Body of pancreas (tissue), 4 donors: ENCODE measurements at regions not wholly inside any gene's neighbourhood (a gene's known extent, or its start where the extent isn't known, plus 50 kb on each side); places are given as distances from the start of the nearest gene placed in this dataset.

Experiments used
- ATAC-seq: fragments of 150-250 bp; one replicate; pipeline ENCODE4 v1.9.1; 2016
- DNase-seq, 4 donors: peaks; one replicate each; pipeline ENCODE4 v3.0.0-alpha.2; 2019
- H3K27ac ChIP-seq, 4 donors: fragments of 200-600 bp; sonication (generic); 1 replicate in 3 of 4; 2 replicates in 1 of 4; pipeline versions ENCODE4 v1.5.1 to v1.6.1; 2016 to 2019; ENCODE audit warnings: mild to moderate bottlenecking in 1 of 4, mixed read lengths in 1 of 4, moderate library complexity in 1 of 4
- H3K27me3 ChIP-seq, 2 donors: fragments of 200-600 bp; sonication (generic); one replicate each; pipeline ENCODE4 v1.6.0; 2016; ENCODE audit warnings: mild to moderate bottlenecking in 1 of 2
- H3K36me3 ChIP-seq, 2 donors: fragments of 200-600 bp; sonication (generic); replicated peaks in 1 of 2; 2 replicates each; pipeline ENCODE4 v1.5.1; 2016; ENCODE audit warnings: low read depth in 2 of 2; ENCODE audit not compliant: insufficient read depth in 1 of 2
- H3K4me1 ChIP-seq: fragments of 200-600 bp; sonication (generic); one replicate; pipeline ENCODE4 v1.6.0; 2016
- H3K4me3 ChIP-seq, 2 donors: fragments of 200-600 bp; sonication (generic); 1 replicate in 1 of 2; 2 replicates in 1 of 2; pipeline ENCODE4 v1.5.1; 2016 to 2019
- H3K9me3 ChIP-seq, 3 donors: fragments of 200-600 bp; sonication (generic); 1 replicate in 2 of 3; 2 replicates in 1 of 3; pipeline ENCODE4 v1.5.1; 2016
- CTCF ChIP-seq, 7 experiments: fragments of 450-650 bp in 4 of 7; fragments of 200-600 bp in 3 of 7; sonication (generic) in 3 of 7; IDR thresholded peaks; one replicate each; pipeline ENCODE4 v1.5.1; 2016 to 2019; ENCODE audit warnings: antibody characterized with exemption in 7 of 7
- POLR2A ChIP-seq, 3 donors: fragments of 450-650 bp; IDR thresholded peaks; one replicate each; pipeline ENCODE4 v1.6.1; 2016; ENCODE audit warnings: antibody characterized with exemption in 3 of 3, mild to moderate bottlenecking in 2 of 3
- WGBS, 2 donors: methylation state at CpG; one replicate each; pipeline ENCODE4 v1.1.5; 2017; 5-methylcytosine and 5-hydroxymethylcytosine counted together
- intact Hi-C: fragments of 100-400 bp; cut with DNase I; formaldehyde crosslinking; loops from one replicate; pipeline ENCODE4 v1.15.1; 2023

DNA sequence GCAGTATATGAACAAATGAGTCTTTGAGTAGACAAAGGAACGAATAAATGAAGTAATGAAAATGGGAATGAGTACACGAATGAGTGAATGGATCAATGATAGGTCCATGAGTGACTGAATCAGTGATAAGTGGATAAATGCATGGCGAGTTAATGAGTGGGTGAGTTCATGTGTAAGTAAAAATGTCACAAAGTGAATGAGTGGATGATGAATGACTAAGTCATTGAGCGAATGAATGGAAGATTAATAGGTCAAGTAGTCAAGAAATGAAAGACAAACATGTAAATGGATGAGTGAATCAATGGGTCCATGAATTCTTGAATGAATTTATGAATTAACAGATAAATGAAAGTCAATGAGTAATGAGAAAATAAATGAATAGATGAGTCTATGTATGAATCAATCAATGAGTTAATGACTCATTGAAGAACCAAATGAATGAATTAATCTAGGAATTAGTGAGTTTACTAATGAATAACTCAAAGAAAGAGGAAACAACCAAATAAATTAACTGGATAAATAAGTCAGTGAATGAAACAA is 97.3 kb upstream of the RTL1 start:
- Histone ChIP-seq H3K4me1 (no peaks in the 10 kb centered on the region), H3K27ac (no peak overlapping the region), H3K36me3 (no peaks in the 10 kb centered on the region), H3K27me3 (no peaks in the 10 kb centered on the region), H3K4me3 (no peak overlapping the region), H3K9me3 (no peaks in the 10 kb centered on the region)
- 56 to 63% methylated on average over 4 of the region's 4 CpGs for WGBS, 2 donors
- intact Hi-C loops, result no loop called here
- DNase-seq (no peak), ATAC-seq (no peak)
- TF ChIP-seq POLR2A (IDR thresholded peaks at IDR 0.05) (no peak), CTCF (IDR thresholded peaks at IDR 0.05) (no peak)

- Histone ChIP-seq H3K36me3 (no peaks in the 10 kb centered on the region), H3K4me1 (no peaks in the 10 kb centered on the region), H3K9me3 (no peaks in the 10 kb centered on the region), H3K4me3 (no peak overlapping the region), H3K27me3 (no peaks in the 10 kb centered on the region), H3K27ac (no peak overlapping the region)
- no peak for ATAC-seq
- intact Hi-C loops, result no loop called here
- 65 to 67% methylated on average over 10 to 12 of the region's 12 CpGs for WGBS, 2 donors
- DNase-seq, result no peak
- TF ChIP-seq POLR2A (IDR thresholded peaks at IDR 0.05), result no peak
- TF ChIP-seq CTCF (IDR thresholded peaks at IDR 0.05), result no peak
These were observed 98.0 kb upstream of the RTL1 start for GRCh38 chr14:101001311-101002069.

DNA sequence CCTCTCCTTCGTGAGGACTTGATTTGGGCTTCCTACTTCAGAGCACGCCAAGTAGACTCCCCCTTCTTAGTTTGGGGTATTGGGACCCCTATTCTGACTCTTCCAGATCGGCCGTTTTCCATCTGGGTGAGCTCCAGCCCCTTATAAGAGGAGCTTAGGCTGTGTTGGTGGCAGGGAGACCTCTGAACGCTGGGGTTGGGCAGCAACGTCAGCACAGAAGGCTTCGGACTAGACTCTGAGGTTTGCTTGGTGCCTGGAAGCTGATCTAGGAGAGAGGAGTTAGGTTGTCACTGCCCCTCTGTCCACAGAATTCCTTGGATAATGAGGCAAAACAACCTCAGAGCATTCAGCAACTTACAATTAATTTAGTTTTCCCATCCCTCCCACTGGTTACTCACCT is 99.2 kb upstream of the RTL1 start:
- Histone ChIP-seq H3K36me3 (no peaks in the 10 kb centered on the region), H3K4me1 (no peaks in the 10 kb centered on the region), H3K27me3 (no peaks in the 10 kb centered on the region), H3K4me3 (no peak overlapping the region), H3K9me3 (no peaks in the 10 kb centered on the region), H3K27ac (no peak overlapping the region)
- no peak for ATAC-seq
- TF ChIP-seq CTCF (IDR thresholded peaks at IDR 0.05), result no peak
- TF ChIP-seq POLR2A (IDR thresholded peaks at IDR 0.05), result no peak
- intact Hi-C loops, result no loop called here
- DNase-seq, result no peak
- WGBS, 2 donors, result 62 to 67% methylated on average over 6 to 7 of the region's 7 CpGs

- TF ChIP-seq POLR2A (IDR thresholded peaks at IDR 0.05) (no peak), CTCF (IDR thresholded peaks at IDR 0.05) (no peak)
- intact Hi-C loops, result no loop called here
- Histone ChIP-seq H3K4me3 (no peak overlapping the region), H3K27ac (no peak overlapping the region), H3K36me3 (no peaks in the 10 kb centered on the region), H3K27me3 (no peaks in the 10 kb centered on the region), H3K9me3 (no peaks in the 10 kb centered on the region), H3K4me1 (no peaks in the 10 kb centered on the region)
- no peak for DNase-seq
- no peak for ATAC-seq
- WGBS, 2 donors, result 81 to 86% methylated on average over 9 of the region's 9 CpGs
These were observed 100.7 kb upstream of the RTL1 start for GRCh38 chr14:101004176-101004575.

DNA sequence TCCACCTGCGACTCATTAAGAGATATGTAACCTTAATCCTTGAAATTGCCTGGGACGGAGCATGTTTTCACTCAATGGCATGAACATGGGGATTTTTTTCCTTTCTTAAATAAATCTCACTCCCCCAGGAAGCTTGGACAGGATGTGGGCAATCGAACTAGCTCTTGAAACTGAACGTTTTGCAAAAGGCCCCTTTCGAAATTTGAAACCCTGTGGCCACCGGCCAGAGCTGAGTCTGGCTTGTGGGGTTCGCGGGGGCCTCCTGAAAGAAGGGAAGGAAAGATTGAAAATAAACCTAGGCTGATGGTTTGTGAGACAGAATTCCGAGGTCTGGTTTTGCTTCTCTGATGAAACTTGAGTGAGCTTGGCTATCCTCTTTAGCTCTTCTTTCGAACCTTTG is 101.4 kb upstream of the RTL1 start:
- Histone ChIP-seq H3K4me1 (no peaks in the 10 kb centered on the region), H3K9me3 (no peaks in the 10 kb centered on the region), H3K4me3 (no peak overlapping the region), H3K27me3 (no peaks in the 10 kb centered on the region), H3K36me3 (no peaks in the 10 kb centered on the region), H3K27ac (no peak overlapping the region)
- intact Hi-C loops, result no loop called here
- DNase-seq (no peak), ATAC-seq (no peak)
- WGBS, 2 donors, result 44 to 54% methylated on average over 10 of the region's 10 CpGs
- TF ChIP-seq POLR2A (IDR thresholded peaks at IDR 0.05) (no peak), CTCF (IDR thresholded peaks at IDR 0.05) (no peak)
